HG03060 (cell line): ENCODE measurements at regions not wholly inside any gene's neighbourhood (a gene's known extent, or its start where the extent isn't known, plus 50 kb on each side); places are given as distances from the start of the nearest gene placed in this dataset.
A peak's percentile ranks its signal among the peaks of the same experiment; 100 is the strongest.

Source experiments
- ATAC-seq: cut with Tn5 transposase; IDR thresholded peaks from one replicate; pipeline ENCODE4 v1.9.1; 2021; ENCODE audit warnings: low read depth, moderate number of reproducible peaks; ENCODE audit not compliant: unreplicated experiment

DNA sequence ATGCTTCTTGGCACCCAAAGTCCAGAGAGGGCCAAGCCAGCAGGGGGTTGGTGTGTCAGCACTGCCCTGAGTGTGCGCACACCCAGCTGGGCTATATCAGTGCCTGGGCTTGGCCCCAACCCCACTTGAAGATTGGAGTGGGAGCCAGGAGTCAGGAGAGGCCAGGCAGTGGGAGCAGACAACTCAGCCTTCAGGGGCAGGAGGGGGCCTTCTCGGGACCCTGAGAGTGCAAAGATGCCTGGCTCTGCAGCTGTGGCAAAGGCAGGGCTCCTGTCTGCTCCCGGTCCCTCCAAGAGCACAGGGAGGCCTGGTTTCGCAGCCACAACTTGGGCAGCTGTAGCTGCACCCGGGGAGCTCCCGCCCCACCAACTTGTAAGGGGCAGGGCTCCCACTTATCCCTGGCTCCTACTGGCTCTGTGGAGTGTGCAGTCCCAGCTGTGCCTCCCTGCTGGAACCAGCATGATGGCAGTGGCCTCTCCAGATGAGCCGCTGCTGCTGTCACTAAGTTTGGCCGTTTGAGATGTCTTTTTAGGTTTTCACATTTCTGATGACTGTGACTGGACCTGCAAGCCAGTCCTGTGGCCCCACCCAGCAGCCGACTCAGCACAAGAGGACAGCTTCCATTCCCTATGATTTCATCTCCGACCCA, 148.8 kb upstream of the HS6ST1 start:
- ATAC-seq: no peak

DNA sequence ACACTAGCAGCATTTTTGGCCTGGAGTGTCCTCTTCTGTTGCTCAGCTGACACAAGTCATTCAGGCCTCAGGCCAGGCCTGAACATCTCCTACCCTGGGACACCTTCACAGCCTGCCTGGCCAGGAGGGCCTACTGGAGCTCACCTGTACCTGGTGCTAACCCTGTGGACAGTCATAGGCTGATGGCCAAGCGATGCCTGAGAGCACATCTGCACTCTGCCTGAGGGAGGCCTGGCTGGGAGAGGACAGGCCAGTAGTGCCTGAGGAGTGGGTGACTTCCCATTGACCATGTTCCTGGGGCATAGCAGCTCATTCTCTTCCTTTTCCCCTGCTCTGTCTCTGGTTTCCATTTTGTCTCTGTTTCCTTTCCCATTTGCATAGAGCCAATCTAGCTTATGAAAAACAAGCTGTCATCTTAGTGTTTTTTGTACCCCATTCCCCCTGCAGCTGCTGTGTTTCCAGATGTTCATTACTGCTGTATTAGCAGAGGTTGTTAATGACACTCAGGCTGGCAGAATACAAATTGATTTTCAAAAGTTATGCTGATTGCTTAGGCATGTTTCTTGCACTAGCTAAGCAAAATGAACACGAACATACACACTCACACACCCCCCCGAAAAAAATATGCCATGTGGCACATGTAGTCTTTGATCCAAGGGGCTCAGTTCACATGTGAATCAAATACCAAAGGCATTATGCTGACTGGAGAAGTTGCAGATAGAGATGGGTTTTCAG, 149.7 kb upstream of the HS6ST1 start:
- ATAC-seq: no peak

DNA sequence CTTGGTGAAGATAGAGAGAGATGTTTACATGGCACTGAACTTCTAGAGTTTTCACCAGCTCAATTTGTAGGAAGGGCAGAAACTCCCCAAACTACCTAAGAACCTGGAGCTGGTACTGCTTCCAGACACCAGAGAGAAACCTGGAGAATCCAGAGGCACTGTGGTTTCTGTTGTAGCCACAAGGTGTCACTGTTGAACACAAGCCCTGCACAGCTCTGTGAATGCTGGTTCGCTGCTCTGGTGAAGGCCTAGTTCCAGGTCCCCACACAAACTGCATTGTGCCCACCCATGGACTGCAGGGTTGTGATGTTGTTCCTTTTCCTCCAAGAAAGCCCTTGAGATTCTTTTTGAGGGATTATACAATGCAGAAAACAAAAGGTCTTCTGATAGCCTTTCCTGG, 150.5 kb upstream of the HS6ST1 start:
- ATAC-seq: no peak

DNA sequence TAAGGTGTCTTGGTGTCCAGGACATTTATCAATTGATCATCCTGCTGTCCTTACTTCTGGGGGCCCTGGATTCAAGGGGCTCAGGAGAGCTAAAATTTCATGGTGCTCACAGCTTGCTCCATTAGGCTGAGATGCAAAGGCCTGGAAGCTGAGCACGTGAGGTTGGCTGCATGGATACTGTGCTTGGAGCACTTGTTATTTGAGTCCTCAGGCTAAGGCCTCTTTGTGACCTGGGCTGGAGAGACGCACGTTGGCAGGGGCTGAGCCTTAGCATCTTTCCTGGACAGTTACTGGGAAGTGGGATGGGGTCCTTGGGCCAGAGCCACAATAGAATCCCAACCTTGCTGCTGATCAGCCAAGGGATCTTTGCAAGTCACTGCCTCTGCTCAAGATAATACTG, 151.2 kb upstream of the HS6ST1 start:
- no peak for ATAC-seq

DNA sequence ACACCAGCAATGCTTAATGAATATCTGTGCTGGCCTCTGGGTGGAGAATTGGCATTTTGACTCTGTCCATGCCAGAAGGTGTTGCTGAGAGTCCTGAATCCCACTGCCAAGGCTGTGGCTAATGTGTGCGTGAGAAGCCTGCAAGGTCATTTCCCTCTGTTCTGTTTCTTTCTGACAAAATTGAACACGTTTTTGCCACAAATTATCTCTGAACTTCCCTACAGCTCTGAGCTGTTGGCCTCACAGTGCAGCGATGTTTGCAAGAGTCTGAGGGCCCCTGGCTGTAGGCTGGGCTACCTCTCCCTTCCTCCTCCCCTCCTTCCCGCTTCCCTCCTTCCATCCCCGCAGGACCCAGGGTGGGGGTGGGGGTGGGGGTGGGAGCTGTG, 154.1 kb upstream of the HS6ST1 start:
- ATAC-seq: peak; percentile 23

DNA sequence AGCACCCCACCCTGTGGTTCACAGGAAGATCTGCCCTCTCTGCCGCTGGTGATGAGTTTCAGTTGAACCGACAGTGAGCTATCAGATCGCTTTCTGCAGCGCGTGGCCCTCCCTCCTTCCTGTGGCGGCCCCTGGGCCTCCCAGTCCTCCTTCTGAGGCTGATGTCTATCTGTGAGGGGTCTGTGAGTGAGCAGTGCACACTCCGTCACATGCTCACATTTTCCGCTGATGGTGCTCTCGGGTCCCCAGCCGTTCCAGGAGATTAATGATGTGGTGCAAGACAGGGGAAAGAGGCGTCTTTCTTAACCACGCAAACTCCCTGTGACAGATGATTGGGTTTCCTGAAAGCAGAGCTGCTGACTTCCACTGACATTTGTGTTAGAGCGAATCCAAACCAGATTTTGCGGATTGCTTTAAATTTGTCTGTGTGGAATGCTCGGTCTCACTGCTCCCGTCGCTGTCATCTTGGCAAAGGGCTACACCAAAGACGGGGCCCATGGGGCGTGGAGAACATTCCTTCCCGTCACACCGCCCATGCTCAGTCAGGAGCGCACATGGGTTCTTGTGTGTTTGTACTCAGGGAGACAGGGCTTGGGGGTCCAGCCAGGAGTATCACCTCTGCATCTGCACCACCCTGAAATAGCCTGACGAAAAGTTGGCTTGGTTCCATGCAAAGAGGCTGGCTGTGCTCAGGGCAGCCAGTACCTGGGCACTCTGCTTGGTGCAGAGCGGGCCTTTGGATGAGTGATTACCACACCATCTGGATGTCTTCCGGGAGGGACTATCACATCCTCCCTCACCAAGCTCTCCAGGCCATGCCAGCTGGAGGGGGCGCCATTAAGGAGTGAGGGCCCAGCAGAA, 154.7 kb upstream of the HS6ST1 start:
- ATAC-seq: peak; percentile 51

DNA sequence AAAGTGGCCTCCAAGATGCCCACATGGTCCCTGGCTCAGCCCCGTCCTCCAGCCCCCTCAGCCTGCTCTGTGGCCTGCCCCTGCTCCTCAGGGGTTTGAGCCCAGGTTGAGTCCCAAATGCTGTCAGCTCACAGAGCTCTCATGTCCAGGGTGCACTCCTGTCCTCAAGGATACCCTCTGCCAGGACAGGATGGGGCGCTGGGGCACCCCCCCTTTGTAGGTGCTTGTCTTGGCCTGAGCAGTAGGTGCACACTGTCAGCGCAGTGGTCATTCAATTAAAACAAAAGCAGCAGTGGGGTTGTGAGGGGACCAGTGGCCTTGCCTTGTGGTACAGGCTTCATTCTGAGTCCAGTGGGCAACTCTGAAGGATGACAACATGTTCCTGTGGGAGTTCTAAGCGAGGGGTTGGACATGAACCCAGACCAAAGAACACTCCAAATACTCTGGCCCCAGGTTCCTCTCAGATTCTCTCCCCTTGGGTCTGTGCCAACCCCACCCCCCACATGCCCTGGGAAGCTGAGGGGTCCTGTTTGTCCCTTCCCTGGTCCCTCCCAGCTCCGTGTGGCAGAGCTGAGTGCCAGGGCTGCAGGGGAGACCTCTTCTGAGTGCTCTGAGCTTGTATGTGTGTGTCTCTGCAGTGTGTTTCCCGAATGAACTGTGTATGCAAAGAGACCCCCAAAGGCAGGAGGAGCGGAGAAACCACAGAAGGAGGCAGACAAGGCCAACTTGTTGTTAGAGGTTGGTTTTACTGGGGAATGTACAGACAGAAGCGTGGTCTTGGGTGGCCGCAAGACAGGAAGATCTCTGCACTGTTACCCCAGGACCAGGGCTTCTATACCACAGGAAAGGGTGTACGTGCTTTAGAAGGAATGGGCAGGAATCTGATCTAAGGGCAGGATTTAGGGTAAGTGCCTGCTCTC, 155.6 kb upstream of the HS6ST1 start:
- ATAC-seq: no peak

DNA sequence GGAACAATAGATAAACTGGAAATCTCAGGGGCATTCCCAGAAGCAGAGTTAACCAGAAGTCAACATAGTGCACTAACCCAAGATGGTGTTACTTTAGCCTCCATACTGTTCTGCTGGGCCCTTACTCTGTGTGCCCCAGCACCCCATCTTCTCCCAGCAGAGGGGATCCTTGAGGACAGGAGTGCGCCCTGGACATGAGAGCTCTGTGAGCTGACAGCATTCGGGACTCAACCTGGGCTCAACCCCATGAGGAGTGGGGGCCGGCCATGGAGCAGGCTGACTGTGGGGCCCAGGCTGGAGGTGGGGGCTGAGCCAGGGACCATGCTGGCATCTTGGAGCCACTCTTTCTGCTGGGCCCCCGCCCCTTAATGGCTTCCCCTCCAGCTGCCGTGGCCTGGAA, 156.3 kb upstream of the HS6ST1 start:
- no peak for ATAC-seq

DNA sequence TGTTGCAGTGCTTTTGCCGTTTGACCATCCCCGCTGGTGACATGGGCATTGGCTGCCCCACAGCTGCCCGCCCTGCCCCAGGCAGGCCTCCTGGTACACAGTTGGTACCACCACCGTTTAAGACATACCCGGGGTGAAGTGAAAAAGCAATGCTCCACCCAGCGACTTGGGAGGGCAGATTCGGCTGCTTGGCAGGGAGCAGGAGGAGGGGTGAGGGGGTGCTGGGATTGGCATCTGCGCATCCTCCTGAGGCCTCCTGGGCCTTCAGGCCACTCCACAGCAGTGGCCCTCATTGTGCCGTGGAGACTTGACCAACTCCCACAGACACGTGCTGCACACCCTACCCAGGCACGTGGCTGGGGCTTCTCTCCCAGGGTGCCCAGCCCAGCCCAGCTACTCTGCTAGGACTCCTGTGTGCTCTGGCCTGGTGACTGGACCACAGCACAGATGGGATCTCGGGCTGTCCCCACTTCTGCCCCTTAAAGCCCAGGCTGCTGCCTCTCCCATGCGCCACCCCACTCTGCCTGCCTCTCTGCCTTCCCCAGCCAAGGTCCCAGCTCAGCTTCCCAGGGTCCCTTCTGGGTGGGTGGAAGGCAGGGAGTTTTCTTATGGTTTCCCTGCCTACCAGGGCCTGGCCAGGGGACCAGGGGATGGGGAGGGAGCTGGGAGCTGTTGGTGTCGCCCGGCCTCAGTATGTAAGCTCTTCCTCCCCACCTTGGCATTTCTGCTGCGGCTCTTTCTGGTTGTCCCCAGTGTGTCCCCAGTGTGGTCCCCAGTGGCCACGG, 157.0 kb upstream of the HS6ST1 start:
- no peak for ATAC-seq

DNA sequence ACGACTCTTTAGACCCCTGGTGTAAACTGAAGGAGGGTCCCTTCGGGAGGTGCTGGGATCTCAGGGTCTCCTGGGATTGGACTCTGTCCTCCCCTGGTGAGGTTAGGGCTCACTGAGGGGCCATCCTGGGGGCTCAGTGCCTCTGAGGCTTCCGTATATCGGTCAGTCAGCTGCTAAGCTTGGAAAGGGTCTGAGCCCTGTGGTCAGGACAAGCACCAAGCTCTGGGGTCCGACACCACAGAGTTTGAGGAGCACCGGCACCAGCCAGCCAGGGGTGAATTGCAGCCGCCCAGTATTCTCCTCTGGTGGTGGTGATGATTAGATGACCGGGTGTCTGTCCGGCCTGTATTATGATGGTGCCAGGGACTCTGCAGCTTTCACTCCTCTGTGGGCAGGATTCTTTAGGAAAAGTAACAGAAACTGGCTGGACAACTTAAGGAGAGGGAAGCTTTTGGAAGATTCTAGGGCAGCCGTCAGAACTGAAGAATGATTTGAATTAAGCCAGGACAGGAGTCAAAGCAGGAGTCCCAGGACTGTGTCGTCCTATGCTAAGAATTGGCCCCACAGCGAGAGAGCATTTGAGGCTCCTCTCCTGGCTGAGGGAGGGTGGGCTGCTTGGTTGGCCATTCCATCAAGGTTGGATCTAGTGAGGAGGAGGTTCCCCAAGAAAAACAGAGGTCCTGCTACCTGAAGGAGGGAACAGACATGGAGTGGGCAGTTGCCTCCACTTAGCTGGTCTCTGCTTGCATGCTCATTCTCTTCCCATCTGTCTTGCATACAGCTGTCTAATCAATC, 158.6 kb upstream of the HS6ST1 start:
- no peak for ATAC-seq

DNA sequence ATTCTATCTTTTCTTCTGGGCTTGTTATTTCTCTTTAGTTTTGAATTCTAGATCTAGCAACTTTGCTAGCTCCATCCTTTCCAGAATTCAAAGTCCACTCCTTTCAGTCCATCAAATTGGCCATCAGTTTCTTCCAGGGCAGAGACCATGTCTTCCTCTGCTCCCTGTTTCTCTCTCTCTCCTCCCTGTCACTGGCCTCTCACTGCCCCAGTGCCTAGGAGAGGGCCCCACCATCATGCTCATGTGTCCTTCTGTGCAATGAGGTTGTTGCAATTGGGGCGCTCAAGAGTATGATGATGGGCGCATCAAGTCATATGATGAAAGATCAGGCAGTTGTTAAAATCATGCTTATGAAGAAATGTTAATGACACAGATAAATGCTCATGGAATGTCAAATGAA, 159.2 kb upstream of the HS6ST1 start:
- no peak for ATAC-seq

DNA sequence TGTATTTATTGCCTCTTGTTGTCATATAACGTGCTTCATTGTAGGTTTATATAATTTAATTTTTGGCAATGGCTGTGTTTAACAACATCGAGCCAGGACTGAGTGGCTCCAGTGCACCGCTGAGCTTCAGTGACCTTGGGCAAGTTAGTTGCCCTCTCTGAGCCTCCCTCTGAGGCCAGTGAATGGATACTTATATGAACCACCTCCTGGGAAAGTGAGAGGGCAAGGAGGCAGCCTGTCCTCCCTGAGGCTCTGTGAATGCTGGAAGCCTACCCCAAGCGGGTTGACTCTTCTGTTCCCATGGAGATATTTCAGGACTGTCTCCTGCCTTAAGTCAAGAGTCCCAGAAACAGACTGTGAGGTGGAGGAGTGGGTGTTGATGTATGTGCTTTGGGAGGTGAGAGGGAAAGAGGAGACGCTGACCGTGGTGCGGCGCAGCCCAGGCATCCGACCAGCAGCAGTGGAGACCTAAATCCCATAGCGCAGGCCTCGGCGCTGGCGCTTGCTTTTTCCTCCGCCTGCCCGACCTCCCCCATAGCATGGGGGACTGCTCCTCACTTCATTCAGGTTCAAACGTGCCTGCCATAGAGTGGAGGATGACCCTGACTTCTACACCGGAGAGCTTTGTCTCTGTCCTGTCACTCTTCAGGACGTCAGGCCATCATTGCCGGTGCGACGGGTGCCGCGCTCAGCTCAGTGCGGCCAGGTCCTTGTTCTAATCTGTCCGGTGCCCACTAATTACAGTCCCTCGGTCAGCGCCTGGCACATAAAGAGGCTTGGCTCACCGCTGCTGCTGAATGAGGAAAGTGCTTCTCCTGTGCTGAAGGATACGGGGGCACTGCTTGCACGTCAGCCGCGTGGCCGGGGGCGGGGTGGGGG, 167.3 kb upstream of the HS6ST1 start:
- ATAC-seq: no peak

DNA sequence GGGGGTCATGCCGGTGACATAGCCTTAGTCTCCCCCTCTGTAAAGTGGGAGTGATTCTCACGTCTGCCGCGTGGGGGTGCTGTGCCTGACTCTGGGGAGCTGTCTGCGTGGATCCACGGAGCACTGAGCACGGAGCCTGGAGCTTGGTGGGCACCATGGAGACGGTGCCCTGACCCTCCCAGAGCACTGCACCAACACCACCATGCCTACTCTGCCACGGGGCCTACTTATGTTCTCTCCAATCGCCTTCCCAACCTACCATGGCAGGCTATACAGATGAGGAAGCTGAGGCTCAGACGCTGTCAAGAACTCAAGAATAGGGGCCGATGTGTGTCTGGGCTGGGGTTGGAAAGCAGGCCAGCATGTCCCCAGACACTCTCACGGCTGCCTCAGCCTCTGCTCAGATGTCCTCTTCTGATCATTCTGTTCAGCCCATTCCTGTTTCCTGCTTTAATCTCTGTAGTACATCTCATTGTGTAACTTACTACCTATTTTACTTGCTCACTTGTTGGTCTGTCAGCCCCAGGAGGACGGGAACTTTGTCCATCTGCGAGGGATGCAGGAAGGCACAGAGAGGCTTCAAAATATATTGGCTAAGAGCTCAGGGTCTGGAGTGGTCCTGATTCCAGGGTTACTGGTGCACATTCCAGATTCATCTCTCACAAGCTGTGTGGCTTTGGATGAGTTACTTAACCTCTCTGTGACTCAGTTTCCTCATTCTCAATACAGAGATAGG, 168.1 kb upstream of the HS6ST1 start:
- ATAC-seq: no peak

DNA sequence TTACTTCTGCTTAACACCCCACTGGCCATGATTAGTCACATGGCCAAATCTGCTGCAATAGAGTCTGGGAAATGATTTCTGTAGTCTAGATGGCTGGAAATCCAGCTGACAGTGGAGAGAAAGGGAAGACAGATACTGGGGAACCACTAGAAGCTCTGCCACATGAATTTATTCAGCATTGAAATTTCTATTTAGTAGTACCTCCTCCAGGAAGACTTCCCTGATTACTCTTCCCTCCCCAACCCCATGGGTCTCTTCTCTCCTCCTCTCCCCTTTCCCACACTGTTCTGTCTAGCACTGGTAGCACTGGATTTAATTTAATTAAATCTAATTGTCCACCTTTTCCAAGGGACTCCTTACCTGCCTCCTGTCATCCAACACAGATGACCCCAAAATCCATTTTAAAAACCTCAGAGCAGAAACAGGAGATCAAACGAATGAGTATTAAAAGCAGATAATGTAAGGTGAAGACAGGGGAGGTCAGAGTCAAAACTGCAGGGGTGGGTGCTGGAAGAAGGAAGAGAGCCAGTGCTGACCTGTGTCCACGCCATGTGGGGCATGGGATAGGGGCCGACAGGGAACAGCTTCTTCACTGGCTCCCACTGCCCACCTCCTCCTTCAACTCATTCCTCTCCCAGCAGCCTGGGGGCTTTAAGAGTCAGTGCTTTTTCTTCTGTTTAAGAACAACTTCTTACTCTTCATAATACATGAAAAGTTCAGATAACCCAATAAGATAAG, 169.2 kb upstream of the HS6ST1 start:
- no peak for ATAC-seq

DNA sequence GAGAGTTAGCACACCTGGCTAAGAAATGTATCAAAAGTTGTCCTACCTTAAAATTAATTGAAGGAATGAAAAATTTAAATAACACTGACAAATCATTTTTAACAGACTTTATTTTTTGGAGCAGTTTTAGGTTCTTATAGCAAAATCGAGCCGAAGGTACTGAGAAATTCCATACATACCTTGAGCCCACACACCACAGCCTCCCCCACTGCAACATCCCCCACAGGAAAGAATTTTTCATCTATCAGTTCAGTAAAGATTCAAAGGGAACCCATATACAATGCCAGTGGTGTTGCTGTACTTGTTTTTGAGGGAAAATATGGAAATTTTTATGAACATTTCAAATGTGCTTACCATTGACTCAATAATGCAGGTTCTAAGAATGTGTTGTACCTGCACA, 169.8 kb upstream of the HS6ST1 start:
- ATAC-seq: no peak

DNA sequence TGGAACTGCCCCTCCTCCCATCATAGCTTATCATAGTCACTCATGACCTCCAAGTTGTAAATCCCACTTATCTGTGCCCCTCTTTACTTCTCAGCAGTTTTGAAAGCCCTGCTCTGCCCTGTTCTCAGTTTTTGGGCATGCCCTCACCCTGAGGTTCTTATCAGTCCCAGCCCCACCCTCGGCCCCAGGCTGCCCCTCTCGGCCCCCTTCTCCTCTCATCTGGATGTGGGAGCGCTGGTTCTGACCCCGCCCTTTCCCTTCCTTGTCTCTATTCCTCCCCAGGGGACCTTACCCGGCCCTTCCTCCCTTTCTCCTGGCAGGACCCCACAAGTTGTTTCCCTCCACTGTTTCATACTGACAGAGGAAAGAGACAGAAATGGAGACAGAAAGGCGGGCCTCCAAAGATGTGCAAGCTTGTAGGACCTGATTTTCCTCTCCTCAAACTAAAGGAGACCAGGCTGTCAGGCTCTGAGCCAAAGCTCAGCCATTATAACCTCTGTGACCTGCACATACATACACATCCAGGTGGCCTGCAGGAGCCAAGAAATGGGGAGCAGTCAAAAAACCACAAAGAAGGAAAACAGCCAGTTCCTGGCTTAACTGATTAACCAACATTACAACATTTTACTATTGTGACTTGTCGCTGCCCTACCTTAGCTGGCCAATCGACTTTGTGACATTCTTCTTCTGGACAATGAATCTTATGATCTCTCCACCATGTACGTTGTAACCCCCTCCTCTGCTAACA, 171.0 kb upstream of the HS6ST1 start:
- ATAC-seq: no peak
